HG03066 (cell line): ENCODE measurements at regions not wholly inside any gene's neighbourhood (a gene's known extent, or its start where the extent isn't known, plus 50 kb on each side); places are given as distances from the start of the nearest gene placed in this dataset.
A peak's percentile ranks its signal among the peaks of the same experiment; 100 is the strongest.

Experiments used
- ATAC-seq: cut with Tn5 transposase; IDR thresholded peaks from one replicate; pipeline ENCODE4 v1.9.1; 2021; ENCODE audit warnings: low read depth; ENCODE audit not compliant: unreplicated experiment

GRCh38 chrX:10077425-10078188 is 79.2 kb upstream of the CLCN4 start:
- no peak for ATAC-seq

- ATAC-seq = no peak
Observed at GRCh38 chrX:10078266-10078665, 78.5 kb upstream of the CLCN4 start.

- ATAC-seq = no peak
Observed at GRCh38 chrX:10079231-10079630, 77.5 kb upstream of the CLCN4 start.

- no peak for ATAC-seq
Observed at GRCh38 chrX:10083809-10084208, 73.0 kb upstream of the CLCN4 start.

GRCh38 chrX:10085223-10085622 is 71.6 kb upstream of the CLCN4 start:
- peak; percentile 44 for ATAC-seq

- no peak for ATAC-seq
Observed at GRCh38 chrX:10086676-10087075, 70.1 kb upstream of the CLCN4 start.

DNA sequence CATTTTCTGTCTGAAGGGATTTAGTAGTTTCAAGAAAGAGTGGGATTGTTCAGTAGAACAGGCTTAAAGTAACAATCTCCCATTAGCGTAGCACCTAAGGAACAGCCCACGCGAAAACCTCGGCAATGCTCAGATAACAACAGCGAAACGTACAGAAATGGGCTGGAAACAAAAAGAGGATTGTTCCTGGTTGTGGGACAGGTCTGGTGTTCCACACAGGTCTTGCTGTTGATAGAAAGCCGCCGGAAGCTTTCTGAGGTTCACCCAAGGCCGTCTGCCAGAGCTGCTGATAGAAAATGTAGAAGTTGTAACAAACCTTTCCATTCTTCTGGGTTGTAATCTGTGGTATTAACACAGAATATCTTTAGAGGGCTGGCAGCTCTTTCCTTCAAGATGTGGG is 69.4 kb upstream of the CLCN4 start:
- no peak for ATAC-seq

GRCh38 chrX:10089378-10089795 is 67.4 kb upstream of the CLCN4 start:
- no peak for ATAC-seq

DNA sequence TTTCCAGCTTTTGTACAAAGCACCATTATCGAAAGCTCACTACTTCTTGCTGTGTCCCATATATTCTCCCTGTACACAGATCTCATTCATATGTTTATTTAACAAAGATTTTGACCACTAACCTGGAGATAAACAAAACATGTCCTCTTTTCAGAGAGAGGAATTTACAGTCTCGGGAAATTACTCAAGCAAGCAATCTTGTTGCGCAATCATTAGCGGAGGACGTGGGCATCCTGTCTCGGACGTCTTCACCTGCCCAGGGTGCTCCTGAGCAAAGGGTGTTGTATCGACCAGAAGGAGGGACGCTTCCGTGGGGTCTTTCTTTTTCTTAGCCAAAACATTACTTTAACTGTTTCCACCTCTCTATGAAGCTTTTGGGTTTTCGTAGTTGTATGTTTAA is 66.5 kb upstream of the CLCN4 start:
- ATAC-seq = no peak

- no peak for ATAC-seq
Observed at GRCh38 chrX:10095246-10095645, 61.5 kb upstream of the CLCN4 start.

DNA sequence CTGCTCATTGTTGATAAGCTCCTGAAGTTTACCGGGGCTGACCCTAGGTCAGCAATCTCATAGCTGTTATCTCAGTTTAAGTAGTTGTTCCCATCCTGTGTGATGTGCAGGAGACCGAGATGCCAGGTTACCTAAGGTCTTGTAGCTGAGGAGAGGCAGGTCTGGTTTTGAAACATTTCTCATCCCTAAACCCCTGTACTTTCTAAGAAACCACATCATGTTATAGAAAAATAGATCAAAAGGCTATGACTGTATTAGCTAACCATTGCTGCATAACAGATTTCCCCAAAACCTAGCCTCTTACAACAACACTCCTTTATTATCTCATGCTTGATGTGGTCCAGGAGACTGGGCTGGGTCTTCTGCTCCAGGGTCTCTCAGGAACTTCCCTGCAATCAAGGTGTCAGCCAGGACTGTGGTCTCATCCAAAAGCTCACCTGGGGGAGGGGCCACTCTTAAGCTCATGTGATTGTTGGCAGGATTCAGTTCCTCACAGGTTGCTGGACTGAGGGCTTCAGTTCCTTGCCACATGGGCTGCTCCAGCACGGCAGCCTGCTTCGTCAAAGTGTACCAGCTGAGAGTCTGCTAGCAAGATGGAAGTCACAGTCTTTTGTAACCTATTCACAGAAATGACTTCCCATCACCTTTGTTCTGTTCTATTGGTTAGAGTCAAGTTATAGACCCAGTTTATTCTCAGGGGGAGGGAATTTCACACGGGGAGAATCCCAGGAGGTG is 60.9 kb upstream of the CLCN4 start:
- ATAC-seq = no peak

DNA sequence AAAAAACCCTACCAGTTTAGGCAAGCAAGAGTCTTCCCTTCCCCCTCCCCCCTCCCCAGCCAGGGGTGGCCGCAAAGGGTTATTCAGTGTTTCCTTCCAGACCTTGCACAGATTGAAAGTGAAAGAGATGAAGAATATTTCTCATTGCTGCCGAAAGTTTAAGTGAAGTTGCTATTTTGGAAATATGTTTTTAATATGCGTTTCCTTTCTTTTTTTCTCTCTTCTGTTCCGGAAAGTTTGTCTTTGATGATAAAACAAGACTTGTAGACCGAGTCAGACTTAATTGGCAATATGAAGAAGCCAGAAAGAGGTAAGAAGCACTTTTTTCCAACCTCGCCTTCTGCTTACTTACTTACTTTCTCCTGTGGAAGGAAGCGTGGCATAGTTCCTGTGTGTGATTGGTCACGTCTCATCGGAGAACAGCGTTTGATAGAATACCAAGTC is 58.5 kb upstream of the CLCN4 start:
- ATAC-seq = peak; percentile 78

DNA sequence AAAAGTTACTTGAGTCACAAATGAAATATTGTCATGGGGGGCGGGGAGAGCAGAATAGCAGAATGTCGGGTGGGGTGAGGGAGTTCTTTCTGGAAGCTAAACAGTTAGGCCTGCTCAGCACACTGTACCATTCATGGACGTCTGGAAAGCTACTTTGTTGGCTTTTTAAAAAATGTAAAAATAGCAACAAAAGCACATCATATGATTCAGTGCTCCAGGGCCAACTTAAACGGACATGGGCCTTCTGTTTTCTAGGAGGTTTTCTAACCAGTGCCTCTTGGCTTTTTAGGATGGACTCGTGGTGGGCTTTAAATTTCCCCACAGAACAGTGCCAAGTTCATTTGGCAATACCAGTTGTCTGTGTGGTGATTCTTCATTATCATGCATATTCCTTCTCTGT is 57.4 kb upstream of the CLCN4 start:
- ATAC-seq = no peak

DNA sequence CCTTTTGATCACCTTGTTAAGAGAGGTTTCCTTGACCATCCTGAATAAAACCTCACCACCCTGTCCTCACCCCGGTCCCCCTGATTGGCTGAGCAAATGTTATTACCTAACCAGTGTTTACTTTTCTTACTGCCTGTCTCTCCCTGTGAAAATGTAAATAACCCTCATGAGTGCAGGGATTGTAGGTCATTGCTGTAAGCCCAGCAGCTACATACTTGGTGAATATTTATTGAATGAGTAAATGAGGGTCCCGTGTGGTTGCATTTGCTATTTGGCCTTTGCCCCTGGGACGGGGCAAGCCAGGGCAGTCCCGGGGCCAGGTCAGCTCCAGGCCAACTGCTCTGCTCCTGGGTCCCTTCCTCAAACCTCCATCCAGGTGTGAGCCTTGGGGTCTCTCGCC is 55.5 kb upstream of the CLCN4 start:
- no peak for ATAC-seq

DNA sequence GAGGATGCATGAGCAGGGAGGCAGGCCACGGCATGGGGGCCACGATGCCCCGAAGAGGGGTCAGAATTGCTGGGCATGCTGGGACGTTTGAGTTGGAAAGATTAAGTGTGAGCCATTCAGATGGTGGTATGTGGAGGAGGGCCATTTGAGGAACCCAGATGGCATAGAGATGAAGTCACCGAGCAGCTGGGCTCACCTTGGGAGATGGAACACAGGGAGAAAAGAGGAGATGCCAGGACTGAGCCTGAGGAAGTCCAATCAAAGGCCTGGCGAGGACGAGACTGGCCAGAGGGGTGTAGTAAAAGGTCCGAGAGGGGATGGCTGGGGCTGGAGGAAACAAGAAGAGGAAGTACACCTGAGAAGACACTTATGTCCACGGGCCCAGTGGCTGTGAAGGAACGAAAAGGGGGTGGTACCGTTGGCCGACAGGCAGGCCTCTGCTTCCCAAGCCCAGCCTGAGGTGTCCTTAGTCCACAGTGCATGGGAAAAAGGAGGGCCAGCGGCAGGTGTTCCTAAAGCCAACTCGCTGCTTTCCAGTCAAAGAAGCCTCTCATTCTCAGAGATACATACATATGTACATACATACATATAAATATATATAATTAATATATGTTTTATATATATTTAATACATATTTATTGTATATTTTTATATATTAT is 54.6 kb upstream of the CLCN4 start:
- ATAC-seq = no peak

DNA sequence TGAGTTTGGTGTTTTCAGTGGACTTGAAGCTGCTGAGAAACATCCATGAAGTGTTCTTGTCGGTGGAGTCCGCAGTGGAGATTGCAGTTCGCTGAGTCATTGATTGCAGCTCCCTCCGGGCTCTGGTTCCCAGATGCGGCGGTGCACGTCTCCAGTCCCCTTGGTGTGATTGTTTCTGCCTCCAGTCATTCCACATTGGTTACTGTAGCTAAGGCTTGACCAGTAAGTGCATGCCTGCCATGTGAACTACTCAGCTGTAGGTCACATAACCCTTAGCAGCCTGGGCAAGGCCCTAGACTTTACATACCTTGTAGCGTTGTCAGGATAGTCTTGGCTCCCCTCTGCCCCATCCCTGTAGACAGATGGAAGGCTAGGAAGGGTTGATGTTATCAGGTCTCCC is 53.8 kb upstream of the CLCN4 start:
- no peak for ATAC-seq

DNA sequence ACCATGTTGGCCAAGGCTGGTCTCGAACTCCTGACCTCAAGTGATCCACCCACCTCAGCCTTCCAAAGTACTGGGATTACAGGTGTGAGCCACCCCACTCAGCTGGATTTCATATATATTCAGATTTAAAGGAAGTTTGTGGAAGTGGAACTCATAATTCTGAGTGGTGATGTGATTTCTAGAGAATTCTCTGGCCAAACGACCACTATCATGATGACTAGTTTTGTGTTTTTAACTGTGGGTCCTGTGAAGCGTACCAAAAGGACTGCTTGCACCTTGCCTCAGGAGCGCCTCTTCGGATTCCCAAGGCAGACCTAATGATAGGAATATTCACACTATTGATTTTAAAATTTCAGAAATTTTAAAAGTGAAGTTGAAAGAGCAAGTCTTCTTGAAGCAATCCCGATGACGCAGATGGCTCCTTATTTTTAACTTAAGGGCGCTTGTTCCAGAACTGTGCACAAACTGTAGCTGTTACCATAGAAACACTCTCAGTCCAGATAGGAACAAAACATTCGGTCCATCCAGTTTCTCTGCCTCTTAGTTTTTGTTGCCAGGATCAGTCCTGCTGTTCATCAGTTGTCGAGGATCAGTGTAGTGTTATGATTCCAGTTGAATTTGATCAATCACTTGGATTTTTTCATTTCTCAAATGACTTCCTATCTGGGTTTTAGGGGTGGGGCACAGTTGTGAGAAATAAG is 51.7 kb upstream of the CLCN4 start:
- no peak for ATAC-seq

- peak; percentile 30 for ATAC-seq
Observed at GRCh38 chrX:10106806-10107205, 50.0 kb upstream of the CLCN4 start.
